ENCODE measurements at regions not wholly inside any gene's neighbourhood (a gene's known extent, or its start where the extent isn't known, plus 50 kb on each side); places are given as distances from the start of the nearest gene placed in this dataset.
"Not testable (repeated sequence)": the region's sequence is repeated elsewhere in the genome, so short reads cannot be mapped to it uniquely, and the experiment has no call there.

- DNase-seq = no peak
These were observed 244.2 kb upstream of the RIMS1 start for GRCh38 chr6:71642120-71642519.

- DNase-seq = no peak
These were observed 243.6 kb upstream of the RIMS1 start for GRCh38 chr6:71642793-71643192.

GRCh38 chr6:71645299-71645698 is 241.1 kb upstream of the RIMS1 start:
- DNase-seq = no peak

GRCh38 chr6:71649915-71650314 is 236.4 kb upstream of the RIMS1 start:
- DNase-seq = no peak

- DNase-seq = no peak
These were observed 234.7 kb upstream of the RIMS1 start for GRCh38 chr6:71651636-71652035.

GRCh38 chr6:71656121-71656520 is 230.2 kb upstream of the RIMS1 start:
- no peak for DNase-seq

- no peak for DNase-seq
These were observed 220.4 kb upstream of the RIMS1 start for GRCh38 chr6:71665931-71666330.

- DNase-seq = no peak
These were observed 213.5 kb upstream of the RIMS1 start for GRCh38 chr6:71672876-71673275.

GRCh38 chr6:71675386-71675785 is 211.0 kb upstream of the RIMS1 start:
- DNase-seq = no peak

GRCh38 chr6:71676298-71676697 is 210.1 kb upstream of the RIMS1 start:
- DNase-seq = no peak

- no peak for DNase-seq
These were observed 208.3 kb upstream of the RIMS1 start for GRCh38 chr6:71678091-71678490.

GRCh38 chr6:71681234-71681867 is 205.0 kb upstream of the RIMS1 start:
- DNase-seq = no peak

- not testable (repeated sequence) for DNase-seq
These were observed 200.2 kb upstream of the RIMS1 start for GRCh38 chr6:71686021-71686677.

GRCh38 chr6:71698702-71699101 is 187.6 kb upstream of the RIMS1 start:
- DNase-seq = no peak

GRCh38 chr6:71706523-71706922 is 179.8 kb upstream of the RIMS1 start:
- DNase-seq = no peak

GRCh38 chr6:71707059-71707458 is 179.3 kb upstream of the RIMS1 start:
- DNase-seq = no peak

GRCh38 chr6:71720705-71721104 is 165.6 kb upstream of the RIMS1 start:
- DNase-seq = no peak

- DNase-seq = no peak
These were observed 164.7 kb upstream of the RIMS1 start for GRCh38 chr6:71721642-71722041.

GRCh38 chr6:71722736-71723135 is 163.6 kb upstream of the RIMS1 start:
- DNase-seq = no peak

- no peak for DNase-seq
These were observed 161.8 kb upstream of the RIMS1 start for GRCh38 chr6:71724456-71725125.

GRCh38 chr6:71725126-71725470 is 161.3 kb upstream of the RIMS1 start:
- no peak for DNase-seq

GRCh38 chr6:71726121-71726520 is 160.2 kb upstream of the RIMS1 start:
- DNase-seq = no peak

GRCh38 chr6:71727632-71728294 is 158.6 kb upstream of the RIMS1 start:
- no peak for DNase-seq

GRCh38 chr6:71730284-71730683 is 156.1 kb upstream of the RIMS1 start:
- DNase-seq = no peak
